GM23338 (cell line): ENCODE measurements at regions not wholly inside any gene's neighbourhood (a gene's known extent, or its start where the extent isn't known, plus 50 kb on each side); places are given as distances from the start of the nearest gene placed in this dataset.

Experiments used
- ATAC-seq: fragments of 200-7000 bp; cut with Tn5 transposase; 3 replicates; pipeline ENCODE4 v1.9.1; 2020
- DNase-seq: peaks from one replicate; pipeline ENCODE4 v3.0.0-alpha.2; 2015; ENCODE audit warnings: low spot score
- H2AFZ ChIP-seq: fragments of 200-600 bp; sonication (generic); 2 replicates; pipeline ENCODE4 v1.8.0; 2016; ENCODE audit warnings: antibody characterized with exemption, mild to moderate bottlenecking, moderate library complexity
- H3F3A ChIP-seq: fragments of 200-600 bp; sonication (generic); replicated peaks from 2 replicates; pipeline ENCODE4 v1.8.0; 2017; ENCODE audit warnings: antibody characterized with exemption, mixed run types, low read depth
- H3K27ac ChIP-seq: fragments of 200-600 bp; sonication (generic); 2 replicates; pipeline ENCODE4 v1.6.1; 2016; ENCODE audit warnings: low read depth
- H3K27me3 ChIP-seq: fragments of 200-600 bp; sonication (generic); 2 replicates; pipeline ENCODE4 v1.8.0; 2016; ENCODE audit warnings: mild to moderate bottlenecking, mixed run types, moderate library complexity; ENCODE audit not compliant: insufficient read depth
- H3K36me3 ChIP-seq: fragments of 200-600 bp; sonication (generic); 2 replicates; pipeline ENCODE4 v1.8.0; 2016; ENCODE audit warnings: mild to moderate bottlenecking; ENCODE audit not compliant: insufficient read depth
- H3K4me1 ChIP-seq: fragments of 200-600 bp; sonication (generic); 2 replicates; pipeline ENCODE4 v1.8.0; 2016; ENCODE audit warnings: mild to moderate bottlenecking, moderate library complexity; ENCODE audit not compliant: insufficient read depth
- H3K4me2 ChIP-seq: fragments of 200-600 bp; sonication (generic); 2 replicates; pipeline ENCODE4 v1.7.1; 2017; ENCODE audit warnings: mixed run types
- H3K4me3 ChIP-seq: fragments of 200-600 bp; sonication (generic); 2 replicates; pipeline ENCODE4 v1.6.1; 2016; ENCODE audit warnings: mixed run types
- H3K79me2 ChIP-seq: fragments of 200-600 bp; sonication (generic); replicated peaks from 2 replicates; pipeline ENCODE4 v1.8.0; 2017; ENCODE audit warnings: mild to moderate bottlenecking; ENCODE audit not compliant: insufficient read depth
- H3K9me2 ChIP-seq: fragments of 200-600 bp; sonication (generic); 2 replicates; pipeline ENCODE4 v1.8.0; 2017; ENCODE audit not compliant: insufficient read depth
- H4K20me1 ChIP-seq: fragments of 200-600 bp; sonication (generic); replicated peaks from 2 replicates; pipeline ENCODE4 v1.8.0; 2017; ENCODE audit warnings: mild to moderate bottlenecking; ENCODE audit not compliant: insufficient read depth
- H3K27ac Mint-ChIP-seq: 2 replicates; pipeline ENCODE4 v1.8.0; 2020; ENCODE audit warnings: inconsistent platforms, mild to moderate bottlenecking, moderate library complexity, mixed read lengths
- H3K27me3 Mint-ChIP-seq: 3 replicates; pipeline ENCODE4 v1.8.0; 2022; ENCODE audit warnings: low read depth, mild to moderate bottlenecking, moderate library complexity, mixed read lengths, inconsistent platforms; ENCODE audit not compliant: insufficient read depth, poor library complexity
- H3K36me3 Mint-ChIP-seq: 3 replicates; pipeline ENCODE4 v1.8.0; 2021; ENCODE audit warnings: low read depth, mild to moderate bottlenecking, inconsistent platforms, moderate library complexity, mixed read lengths
- H3K4me1 Mint-ChIP-seq: 3 replicates; pipeline ENCODE4 v1.8.0; 2020; ENCODE audit warnings: mild to moderate bottlenecking, inconsistent platforms, mixed read lengths
- H3K4me3 Mint-ChIP-seq: 3 replicates; pipeline ENCODE4 v1.8.0; 2021; ENCODE audit warnings: moderate library complexity, mild to moderate bottlenecking, inconsistent platforms, mixed read lengths
- H3K9me3 Mint-ChIP-seq: 3 replicates; pipeline ENCODE4 v1.8.0; 2020; ENCODE audit warnings: moderate library complexity, mild to moderate bottlenecking, inconsistent platforms, mixed read lengths
- EZH2phosphoT487 ChIP-seq: fragments of 200-600 bp; sonication (generic); IDR thresholded peaks from one replicate; pipeline ENCODE4 v1.8.1; 2018; ENCODE audit warnings: antibody characterized with exemption; ENCODE audit not compliant: unreplicated experiment
- JUNB ChIP-seq: IDR thresholded peaks from one replicate; pipeline ENCODE4 v1.6.1; 2016; ENCODE audit warnings: antibody characterized with exemption; ENCODE audit not compliant: unreplicated experiment
- NANOG ChIP-seq: IDR thresholded peaks from 2 replicates; pipeline ENCODE4 v1.6.1; 2016; ENCODE audit warnings: antibody characterized with exemption, borderline replicate concordance
- POLR2AphosphoS5 ChIP-seq: IDR thresholded peaks from 2 replicates; pipeline ENCODE4 v1.6.1; 2016; ENCODE audit warnings: antibody characterized with exemption, low read depth
- ZNF114 ChIP-seq: fragments of 250-450 bp; sonication (Bioruptor Pico); IDR thresholded peaks from 2 replicates; pipeline ENCODE4 v1.5.0; 2020; ENCODE audit warnings: mild to moderate bottlenecking, moderate library complexity
- ZNF331 ChIP-seq: fragments of 250-450 bp; sonication (Bioruptor Pico); IDR thresholded peaks from 2 replicates; pipeline ENCODE4 v1.5.0; 2020; ENCODE audit warnings: low read depth, mild to moderate bottlenecking, moderate library complexity
- TF ChIP-seq, protein P1 (sequence below), 2 experiments: fragments of 200-600 bp in 1 of 2; sonication (generic) in 1 of 2; conservative IDR thresholded peaks; 2 replicates each; pipeline versions ENCODE4 v1.5.1 to v1.6.1; 2016 to 2017; ENCODE audit warnings: antibody characterized with exemption in 2 of 2, low read depth in 2 of 2, mild to moderate bottlenecking in 2 of 2, moderate library complexity in 1 of 2
- TF ChIP-seq, protein P2 (sequence below): fragments of 250-450 bp; sonication (Bioruptor Pico); IDR thresholded peaks from 2 replicates; pipeline ENCODE4 v1.5.0; 2020; ENCODE audit warnings: mild to moderate bottlenecking, moderate library complexity
- TF ChIP-seq, protein P3 (sequence below): IDR thresholded peaks from one replicate; pipeline ENCODE4 v1.6.1; 2018; ENCODE audit warnings: antibody characterized with exemption; ENCODE audit not compliant: unreplicated experiment
- TF ChIP-seq, protein P4 (sequence below): IDR thresholded peaks from 2 replicates; pipeline ENCODE4 v1.6.1; 2016; ENCODE audit warnings: antibody characterized with exemption

DNA sequence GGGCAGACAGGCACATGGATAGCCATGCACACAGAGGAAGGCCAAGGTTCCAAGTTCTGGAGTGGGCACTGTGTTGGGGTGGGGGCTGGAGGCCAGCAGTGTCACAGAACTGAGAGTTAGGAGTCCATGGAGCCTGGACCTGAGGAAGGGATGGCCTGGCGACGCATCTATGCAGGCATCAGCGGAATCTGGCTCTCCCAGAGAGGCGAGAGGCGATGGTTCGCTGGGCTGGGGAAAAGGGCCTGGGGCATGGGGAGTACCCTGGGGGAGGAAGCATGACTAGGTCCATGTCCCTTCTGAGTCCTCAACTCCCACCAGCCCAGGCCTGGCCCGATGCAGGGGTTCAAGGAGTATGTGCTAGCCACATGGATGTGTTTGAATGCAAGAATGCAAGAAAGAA is 192.8 kb upstream of the LINGO1 start:
- Mint-ChIP-seq H3K27me3 (peaks cover 22% of the 10 kb centered on the region), H3K9me3 (no peaks in the 10 kb centered on the region; the same call in 2 of the 3 replicates), H3K36me3 (no peaks in the 10 kb centered on the region), H3K4me3 (no peak overlapping the region), H3K27ac (no peak overlapping the region), H3K4me1 (peaks cover 8% of the 10 kb centered on the region)
- H3K79me2 ChIP-seq: no peaks in the 10 kb centered on the region
- TF ChIP-seq ZNF114 (CRISPR knock-in tag) (no peak), EZH2phosphoT487 (no peak)
- TF ChIP-seq, protein P1, sequence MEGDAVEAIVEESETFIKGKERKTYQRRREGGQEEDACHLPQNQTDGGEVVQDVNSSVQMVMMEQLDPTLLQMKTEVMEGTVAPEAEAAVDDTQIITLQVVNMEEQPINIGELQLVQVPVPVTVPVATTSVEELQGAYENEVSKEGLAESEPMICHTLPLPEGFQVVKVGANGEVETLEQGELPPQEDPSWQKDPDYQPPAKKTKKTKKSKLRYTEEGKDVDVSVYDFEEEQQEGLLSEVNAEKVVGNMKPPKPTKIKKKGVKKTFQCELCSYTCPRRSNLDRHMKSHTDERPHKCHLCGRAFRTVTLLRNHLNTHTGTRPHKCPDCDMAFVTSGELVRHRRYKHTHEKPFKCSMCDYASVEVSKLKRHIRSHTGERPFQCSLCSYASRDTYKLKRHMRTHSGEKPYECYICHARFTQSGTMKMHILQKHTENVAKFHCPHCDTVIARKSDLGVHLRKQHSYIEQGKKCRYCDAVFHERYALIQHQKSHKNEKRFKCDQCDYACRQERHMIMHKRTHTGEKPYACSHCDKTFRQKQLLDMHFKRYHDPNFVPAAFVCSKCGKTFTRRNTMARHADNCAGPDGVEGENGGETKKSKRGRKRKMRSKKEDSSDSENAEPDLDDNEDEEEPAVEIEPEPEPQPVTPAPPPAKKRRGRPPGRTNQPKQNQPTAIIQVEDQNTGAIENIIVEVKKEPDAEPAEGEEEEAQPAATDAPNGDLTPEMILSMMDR (conservative IDR thresholded peaks at IDR 0.05; ENCODE audit: low read depth in 2 of 2): no peak
- H3K4me1 ChIP-seq: peaks cover 3% of the 10 kb centered on the region
- no peaks in the 10 kb centered on the region; the same call in 1 of the 2 replicates for H4K20me1 ChIP-seq
- H3K4me3 ChIP-seq: no peak overlapping the region
- no peak for ATAC-seq
- peaks cover 9% of the 10 kb centered on the region for H3K27me3 ChIP-seq
- H3K4me2 ChIP-seq: no peak overlapping the region
- H3K36me3 ChIP-seq: no peaks in the 10 kb centered on the region
- no peak overlapping the region for H3K27ac ChIP-seq
- DNase-seq: no peak
- H2AFZ ChIP-seq: no peak overlapping the region
- H3F3A ChIP-seq: no peaks in the 10 kb centered on the region
- no peaks in the 10 kb centered on the region for H3K9me2 ChIP-seq

DNA sequence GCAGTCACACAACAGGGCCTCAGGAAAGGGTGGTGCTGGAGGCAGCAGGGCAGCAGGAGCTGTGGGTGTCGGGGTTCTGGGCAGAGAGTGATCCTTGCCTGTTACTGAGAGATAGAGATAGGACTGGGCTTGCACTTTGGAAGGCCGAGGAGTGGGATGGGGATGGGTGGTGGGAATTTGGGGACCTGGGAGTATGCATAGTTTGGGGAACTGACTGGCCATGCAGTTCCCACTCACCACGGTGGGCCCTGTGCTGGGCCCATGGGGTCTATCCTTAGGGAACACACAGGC is 192.5 kb upstream of the LINGO1 start:
- Histone ChIP-seq H3K27me3 (peaks cover 12% of the 10 kb centered on the region), H3K27ac (no peak overlapping the region), H3K36me3 (no peaks in the 10 kb centered on the region), H3K9me2 (no peaks in the 10 kb centered on the region), H3K4me3 (no peak overlapping the region), H4K20me1 (no peaks in the 10 kb centered on the region; the same call in 1 of the 2 replicates), H3K4me1 (peaks cover 3% of the 10 kb centered on the region), H3K79me2 (no peaks in the 10 kb centered on the region), H3F3A (no peaks in the 10 kb centered on the region), H2AFZ (no peak overlapping the region), H3K4me2 (no peak overlapping the region)
- DNase-seq (no peak), ATAC-seq (no peak)
- peaks cover 26% of the 10 kb centered on the region for H3K27me3 Mint-ChIP-seq
- no peaks in the 10 kb centered on the region for H3K36me3 Mint-ChIP-seq
- peaks cover 8% of the 10 kb centered on the region for H3K4me1 Mint-ChIP-seq
- H3K27ac Mint-ChIP-seq: 0 out of 2 replicates have a peak overlapping the region, but pooled peaks have one; percentile 65
- no peak overlapping the region for H3K4me3 Mint-ChIP-seq
- H3K9me3 Mint-ChIP-seq: no peaks in the 10 kb centered on the region; the same call in 2 of the 3 replicates
- TF ChIP-seq POLR2AphosphoS5 (no peak), EZH2phosphoT487 (no peak), JUNB (no peak), NANOG (no peak), ZNF331 (CRISPR knock-in tag) (no peak)
- TF ChIP-seq, protein P2, sequence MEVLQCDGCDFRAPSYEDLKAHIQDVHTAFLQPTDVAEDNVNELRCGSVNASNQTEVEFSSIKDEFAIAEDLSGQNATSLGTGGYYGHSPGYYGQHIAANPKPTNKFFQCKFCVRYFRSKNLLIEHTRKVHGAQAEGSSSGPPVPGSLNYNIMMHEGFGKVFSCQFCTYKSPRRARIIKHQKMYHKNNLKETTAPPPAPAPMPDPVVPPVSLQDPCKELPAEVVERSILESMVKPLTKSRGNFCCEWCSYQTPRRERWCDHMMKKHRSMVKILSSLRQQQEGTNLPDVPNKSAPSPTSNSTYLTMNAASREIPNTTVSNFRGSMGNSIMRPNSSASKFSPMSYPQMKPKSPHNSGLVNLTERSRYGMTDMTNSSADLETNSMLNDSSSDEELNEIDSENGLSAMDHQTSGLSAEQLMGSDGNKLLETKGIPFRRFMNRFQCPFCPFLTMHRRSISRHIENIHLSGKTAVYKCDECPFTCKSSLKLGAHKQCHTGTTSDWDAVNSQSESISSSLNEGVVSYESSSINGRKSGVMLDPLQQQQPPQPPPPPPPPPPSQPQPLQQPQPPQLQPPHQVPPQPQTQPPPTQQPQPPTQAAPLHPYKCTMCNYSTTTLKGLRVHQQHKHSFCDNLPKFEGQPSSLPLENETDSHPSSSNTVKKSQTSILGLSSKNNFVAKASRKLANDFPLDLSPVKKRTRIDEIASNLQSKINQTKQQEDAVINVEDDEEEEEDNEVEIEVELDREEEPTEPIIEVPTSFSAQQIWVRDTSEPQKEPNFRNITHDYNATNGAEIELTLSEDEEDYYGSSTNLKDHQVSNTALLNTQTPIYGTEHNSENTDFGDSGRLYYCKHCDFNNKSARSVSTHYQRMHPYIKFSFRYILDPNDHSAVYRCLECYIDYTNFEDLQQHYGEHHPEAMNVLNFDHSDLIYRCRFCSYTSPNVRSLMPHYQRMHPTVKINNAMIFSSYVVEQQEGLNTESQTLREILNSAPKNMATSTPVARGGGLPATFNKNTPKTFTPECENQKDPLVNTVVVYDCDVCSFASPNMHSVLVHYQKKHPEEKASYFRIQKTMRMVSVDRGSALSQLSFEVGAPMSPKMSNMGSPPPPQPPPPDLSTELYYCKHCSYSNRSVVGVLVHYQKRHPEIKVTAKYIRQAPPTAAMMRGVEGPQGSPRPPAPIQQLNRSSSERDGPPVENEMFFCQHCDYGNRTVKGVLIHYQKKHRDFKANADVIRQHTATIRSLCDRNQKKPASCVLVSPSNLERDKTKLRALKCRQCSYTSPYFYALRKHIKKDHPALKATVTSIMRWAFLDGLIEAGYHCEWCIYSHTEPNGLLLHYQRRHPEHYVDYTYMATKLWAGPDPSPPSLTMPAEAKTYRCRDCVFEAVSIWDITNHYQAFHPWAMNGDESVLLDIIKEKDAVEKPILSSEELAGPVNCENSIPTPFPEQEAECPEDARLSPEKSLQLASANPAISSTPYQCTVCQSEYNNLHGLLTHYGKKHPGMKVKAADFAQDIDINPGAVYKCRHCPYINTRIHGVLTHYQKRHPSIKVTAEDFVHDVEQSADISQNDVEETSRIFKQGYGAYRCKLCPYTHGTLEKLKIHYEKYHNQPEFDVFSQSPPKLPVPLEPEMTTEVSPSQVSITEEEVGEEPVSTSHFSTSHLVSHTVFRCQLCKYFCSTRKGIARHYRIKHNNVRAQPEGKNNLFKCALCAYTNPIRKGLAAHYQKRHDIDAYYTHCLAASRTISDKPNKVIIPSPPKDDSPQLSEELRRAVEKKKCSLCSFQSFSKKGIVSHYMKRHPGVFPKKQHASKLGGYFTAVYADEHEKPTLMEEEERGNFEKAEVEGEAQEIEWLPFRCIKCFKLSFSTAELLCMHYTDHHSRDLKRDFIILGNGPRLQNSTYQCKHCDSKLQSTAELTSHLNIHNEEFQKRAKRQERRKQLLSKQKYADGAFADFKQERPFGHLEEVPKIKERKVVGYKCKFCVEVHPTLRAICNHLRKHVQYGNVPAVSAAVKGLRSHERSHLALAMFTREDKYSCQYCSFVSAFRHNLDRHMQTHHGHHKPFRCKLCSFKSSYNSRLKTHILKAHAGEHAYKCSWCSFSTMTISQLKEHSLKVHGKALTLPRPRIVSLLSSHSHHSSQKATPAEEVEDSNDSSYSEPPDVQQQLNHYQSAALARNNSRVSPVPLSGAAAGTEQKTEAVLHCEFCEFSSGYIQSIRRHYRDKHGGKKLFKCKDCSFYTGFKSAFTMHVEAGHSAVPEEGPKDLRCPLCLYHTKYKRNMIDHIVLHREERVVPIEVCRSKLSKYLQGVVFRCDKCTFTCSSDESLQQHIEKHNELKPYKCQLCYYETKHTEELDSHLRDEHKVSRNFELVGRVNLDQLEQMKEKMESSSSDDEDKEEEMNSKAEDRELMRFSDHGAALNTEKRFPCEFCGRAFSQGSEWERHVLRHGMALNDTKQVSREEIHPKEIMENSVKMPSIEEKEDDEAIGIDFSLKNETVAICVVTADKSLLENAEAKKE (CRISPR knock-in tag): no peak
- TF ChIP-seq, protein P3, sequence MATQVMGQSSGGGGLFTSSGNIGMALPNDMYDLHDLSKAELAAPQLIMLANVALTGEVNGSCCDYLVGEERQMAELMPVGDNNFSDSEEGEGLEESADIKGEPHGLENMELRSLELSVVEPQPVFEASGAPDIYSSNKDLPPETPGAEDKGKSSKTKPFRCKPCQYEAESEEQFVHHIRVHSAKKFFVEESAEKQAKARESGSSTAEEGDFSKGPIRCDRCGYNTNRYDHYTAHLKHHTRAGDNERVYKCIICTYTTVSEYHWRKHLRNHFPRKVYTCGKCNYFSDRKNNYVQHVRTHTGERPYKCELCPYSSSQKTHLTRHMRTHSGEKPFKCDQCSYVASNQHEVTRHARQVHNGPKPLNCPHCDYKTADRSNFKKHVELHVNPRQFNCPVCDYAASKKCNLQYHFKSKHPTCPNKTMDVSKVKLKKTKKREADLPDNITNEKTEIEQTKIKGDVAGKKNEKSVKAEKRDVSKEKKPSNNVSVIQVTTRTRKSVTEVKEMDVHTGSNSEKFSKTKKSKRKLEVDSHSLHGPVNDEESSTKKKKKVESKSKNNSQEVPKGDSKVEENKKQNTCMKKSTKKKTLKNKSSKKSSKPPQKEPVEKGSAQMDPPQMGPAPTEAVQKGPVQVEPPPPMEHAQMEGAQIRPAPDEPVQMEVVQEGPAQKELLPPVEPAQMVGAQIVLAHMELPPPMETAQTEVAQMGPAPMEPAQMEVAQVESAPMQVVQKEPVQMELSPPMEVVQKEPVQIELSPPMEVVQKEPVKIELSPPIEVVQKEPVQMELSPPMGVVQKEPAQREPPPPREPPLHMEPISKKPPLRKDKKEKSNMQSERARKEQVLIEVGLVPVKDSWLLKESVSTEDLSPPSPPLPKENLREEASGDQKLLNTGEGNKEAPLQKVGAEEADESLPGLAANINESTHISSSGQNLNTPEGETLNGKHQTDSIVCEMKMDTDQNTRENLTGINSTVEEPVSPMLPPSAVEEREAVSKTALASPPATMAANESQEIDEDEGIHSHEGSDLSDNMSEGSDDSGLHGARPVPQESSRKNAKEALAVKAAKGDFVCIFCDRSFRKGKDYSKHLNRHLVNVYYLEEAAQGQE: no peak
- TF ChIP-seq, protein P4, sequence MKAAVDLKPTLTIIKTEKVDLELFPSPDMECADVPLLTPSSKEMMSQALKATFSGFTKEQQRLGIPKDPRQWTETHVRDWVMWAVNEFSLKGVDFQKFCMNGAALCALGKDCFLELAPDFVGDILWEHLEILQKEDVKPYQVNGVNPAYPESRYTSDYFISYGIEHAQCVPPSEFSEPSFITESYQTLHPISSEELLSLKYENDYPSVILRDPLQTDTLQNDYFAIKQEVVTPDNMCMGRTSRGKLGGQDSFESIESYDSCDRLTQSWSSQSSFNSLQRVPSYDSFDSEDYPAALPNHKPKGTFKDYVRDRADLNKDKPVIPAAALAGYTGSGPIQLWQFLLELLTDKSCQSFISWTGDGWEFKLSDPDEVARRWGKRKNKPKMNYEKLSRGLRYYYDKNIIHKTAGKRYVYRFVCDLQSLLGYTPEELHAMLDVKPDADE: no peak
